ENCODE measurements at regions not wholly inside any gene's neighbourhood (a gene's known extent, or its start where the extent isn't known, plus 50 kb on each side); places are given as distances from the start of the nearest gene placed in this dataset.

DNA sequence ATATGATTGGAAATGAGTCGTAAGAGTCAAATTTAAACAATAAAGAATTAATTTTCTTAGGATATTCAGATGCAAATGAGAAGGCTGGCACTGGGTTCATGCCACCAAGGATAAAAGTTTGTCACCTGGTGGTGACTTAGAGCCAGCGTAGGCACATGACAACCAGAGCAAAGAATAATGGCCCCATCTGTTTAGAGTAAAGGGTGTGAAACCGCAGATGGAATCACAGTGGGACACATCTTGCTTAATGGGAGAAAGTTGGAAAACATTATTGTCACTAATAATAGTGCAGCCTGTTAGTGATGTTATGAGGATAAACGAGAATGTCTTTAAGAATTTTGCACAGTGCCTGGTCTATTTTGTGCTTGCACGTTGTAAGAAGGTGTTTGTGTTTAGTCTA, 727.8 kb downstream of the QKI start:
- no peak for DNase-seq

- DNase-seq = no peak
These were observed 721.1 kb downstream of the QKI start for GRCh38 chr6:164135511-164136132.

- DNase-seq = no peak
These were observed 718.6 kb downstream of the QKI start for GRCh38 chr6:164133095-164133494.

- DNase-seq = no peak
These were observed 716.1 kb downstream of the QKI start for GRCh38 chr6:164130585-164130984.

GRCh38 chr6:164130151-164130550, 715.6 kb downstream of the QKI start:
- no peak for DNase-seq

GRCh38 chr6:164129218-164129617, 714.7 kb downstream of the QKI start:
- DNase-seq = no peak

- DNase-seq = no peak
These were observed 713.6 kb downstream of the QKI start for GRCh38 chr6:164128101-164128500.

GRCh38 chr6:164124986-164125385, 710.5 kb downstream of the QKI start:
- DNase-seq = no peak

GRCh38 chr6:164124473-164124872, 710.0 kb downstream of the QKI start:
- no peak for DNase-seq

DNA sequence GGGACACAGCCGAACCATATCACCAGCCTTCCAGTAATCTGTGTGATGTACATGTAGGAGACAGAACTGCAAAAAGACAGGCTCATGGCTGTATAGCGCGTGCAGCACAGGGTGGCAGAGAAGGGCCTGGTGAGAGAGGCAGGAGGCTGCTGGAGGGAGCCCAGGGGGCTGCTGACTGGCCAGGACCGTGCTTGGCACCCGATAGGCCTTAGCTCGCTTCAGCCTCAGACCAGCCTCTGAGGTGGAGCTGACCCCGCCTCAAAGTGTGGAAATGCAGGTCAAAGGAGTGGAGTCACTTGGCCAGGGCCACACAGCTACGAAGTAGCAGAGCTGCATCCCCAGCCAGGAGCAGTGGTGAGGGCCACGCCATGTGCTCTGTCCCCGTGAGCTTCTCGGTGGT, 707.6 kb downstream of the QKI start:
- DNase-seq = no peak

DNA sequence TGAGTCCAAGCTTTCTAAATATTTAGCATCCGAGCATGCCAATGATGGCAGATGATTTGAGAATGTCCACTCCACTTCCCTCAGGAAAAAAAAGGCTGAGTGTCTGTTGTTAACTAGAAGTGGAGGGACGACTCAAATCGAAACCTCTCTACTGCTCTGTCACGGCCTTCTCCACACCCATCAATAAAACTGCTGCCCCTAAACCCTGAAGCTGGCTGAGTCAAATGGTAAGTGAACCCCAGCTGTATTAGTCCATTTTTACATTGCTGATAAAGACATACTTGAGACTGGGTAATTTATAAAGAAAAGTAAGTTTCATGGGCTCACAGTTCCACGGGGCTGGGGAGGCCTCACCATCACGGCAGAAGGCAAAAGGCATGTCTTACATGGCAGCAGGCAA, 707.0 kb downstream of the QKI start:
- DNase-seq = no peak

DNA sequence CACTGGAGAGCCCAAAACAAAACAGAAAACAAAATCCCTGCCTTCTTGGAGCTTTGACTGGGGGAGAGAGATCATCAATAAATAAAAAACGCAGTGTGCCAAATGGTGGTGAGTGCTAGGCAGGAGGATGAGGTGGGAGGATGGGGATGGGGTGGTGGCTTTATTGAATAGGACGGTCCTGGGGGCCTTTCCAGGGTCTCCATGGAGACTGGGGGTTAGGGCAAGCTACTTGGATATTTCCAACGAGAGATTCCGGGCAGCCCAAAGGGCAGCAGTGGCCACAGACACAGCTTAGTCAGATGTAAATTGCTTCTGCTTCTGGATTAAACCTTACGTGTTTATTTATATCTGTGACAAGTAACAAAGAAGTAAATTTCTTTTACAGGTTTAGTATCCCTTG, 700.1 kb downstream of the QKI start:
- DNase-seq = no peak

DNA sequence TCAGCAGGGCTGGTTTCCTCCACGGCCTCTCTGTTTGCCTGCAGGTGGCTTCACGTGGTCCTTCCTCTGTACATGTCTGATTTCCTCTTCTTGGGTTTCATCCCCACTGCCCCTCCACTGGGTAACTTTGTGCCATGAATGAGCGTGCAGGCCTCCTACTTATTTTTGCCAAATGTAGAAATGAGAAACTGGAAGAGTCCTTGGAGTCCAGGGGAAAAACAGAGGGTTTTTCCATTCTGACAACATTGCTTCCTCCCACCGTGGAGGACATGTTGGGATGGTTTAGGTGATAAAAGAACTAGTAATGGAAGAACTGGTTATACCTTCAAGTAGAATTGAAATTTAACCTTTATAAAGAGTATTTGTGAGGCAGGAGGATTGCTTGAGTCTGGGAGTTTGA, 699.5 kb downstream of the QKI start:
- no peak for DNase-seq

DNA sequence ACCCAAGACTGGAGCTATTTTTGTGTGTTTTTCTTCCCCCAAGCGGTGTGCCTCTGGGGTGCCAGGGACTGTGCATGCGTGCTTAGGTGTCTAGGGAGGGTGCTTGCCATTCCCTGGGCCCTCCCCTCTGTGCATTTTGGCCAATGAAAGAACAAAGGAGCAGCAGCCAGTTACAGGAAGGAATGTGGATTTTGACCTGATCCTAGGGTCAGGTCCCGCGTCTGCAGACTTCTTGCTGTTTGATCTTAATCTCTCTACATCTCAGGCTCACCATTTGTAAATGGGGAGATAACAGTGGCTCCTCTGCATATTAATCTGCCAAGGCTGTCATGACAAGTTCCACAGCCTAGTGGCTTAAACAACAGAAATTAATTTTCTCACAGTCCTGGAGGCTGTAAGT, 699.1 kb downstream of the QKI start:
- no peak for DNase-seq

DNA sequence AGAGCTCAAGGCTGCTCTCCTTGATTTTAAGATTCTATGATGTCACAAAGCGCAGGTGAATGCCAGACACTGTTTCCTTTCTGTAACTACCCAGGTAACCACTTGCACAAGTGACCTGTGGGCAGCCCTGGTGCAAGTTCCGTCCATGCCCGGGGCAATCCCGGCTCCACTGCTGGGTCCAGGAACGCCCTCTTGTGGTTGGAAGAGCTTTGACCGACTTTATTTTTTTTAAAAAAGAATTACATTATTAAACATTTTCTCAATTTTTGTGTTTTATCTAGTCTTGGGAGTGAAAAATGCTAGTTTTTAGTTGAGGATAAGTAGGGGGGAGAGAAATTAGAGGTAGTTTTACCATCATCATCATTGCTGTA, 695.2 kb downstream of the QKI start:
- peak; percentile 74 for DNase-seq

- DNase-seq = peak; percentile 53
These were observed 694.6 kb downstream of the QKI start for GRCh38 chr6:164108869-164109769.

DNA sequence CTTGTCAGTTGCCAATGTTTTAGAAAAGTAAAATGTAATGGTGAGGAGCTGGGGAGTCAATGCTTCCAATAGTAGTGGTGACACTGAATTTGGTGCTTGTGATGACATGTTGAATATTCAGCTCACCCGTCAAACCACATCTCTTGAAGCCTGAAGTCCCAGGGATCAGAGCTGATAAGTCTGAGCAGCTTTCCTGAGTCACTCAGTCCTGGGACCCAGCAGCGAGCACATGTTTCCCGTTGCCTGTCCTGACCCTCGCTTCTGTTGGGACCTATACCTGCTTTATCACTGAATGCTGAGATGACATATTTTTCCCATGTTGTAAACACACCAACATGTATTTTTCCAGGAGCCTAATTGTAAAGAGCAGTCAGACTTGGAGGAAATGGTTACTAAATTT, 693.6 kb downstream of the QKI start:
- no peak for DNase-seq

GRCh38 chr6:164107297-164107995, 692.9 kb downstream of the QKI start:
- DNase-seq = no peak

DNA sequence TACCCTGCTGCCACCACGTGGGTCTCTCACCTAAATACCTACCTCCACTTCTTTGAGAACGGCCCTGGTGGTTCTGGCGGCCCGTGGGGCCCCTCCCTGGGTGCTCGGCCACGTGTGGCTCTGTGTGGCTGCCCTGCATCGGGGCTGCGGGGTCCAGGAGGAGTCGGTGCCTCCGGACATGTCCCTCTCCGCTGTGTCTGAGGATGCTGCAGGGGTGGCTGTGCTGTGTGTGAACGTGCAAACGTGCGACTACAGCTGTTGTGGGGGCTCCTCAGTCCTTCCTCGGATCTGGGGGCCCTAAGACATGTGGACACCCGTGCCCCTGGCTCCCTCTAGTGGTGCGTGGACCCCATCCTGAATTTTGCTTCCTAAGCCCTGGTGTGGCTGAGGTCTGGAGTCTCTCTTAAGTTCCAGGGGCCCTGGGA, 691.8 kb downstream of the QKI start:
- peak; percentile 80 for DNase-seq

- DNase-seq = no peak
These were observed 691.2 kb downstream of the QKI start for GRCh38 chr6:164105705-164106104.

- DNase-seq = no peak
These were observed 689.9 kb downstream of the QKI start for GRCh38 chr6:164104432-164104831.

DNA sequence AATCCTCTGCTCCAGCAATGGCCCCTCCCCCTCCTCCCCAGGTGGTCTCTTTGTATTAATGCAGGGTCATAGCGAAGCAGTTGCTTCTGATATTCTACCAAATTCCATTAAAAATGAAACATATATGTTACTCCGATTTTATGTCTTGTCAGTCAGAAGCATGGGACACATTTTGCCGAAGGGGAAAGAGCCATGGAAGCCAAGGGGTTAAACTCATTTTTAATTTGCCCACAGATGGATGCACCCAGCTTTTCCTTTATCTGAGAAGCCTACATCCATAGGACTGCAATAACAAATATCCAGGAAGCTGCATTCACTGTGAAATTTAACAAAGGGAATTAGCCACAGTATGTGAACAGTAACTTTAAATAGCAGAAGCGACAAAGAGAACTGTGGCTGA, 688.2 kb downstream of the QKI start:
- DNase-seq = no peak

DNA sequence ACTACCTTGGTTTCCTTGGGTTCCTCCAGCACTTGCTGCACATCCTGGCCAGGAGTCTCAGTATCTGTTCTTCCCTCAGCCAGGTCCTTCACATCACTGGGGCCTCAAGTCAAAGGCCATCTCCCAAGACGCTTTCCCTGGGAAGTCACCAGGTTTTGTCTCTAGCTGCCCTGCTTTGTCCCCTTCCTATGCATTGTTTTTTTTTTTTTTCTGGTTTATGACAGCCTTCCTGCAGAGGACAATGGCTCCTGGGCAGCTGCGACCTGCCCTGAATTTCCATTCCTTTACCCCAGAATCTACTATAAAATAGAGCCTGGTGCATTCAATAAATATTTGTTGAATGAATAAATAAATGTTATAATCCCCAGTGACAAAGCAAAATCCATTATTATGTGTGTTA, 687.3 kb downstream of the QKI start:
- DNase-seq = peak; percentile 33
